Left renal cortex interstitium (tissue), 4 donors: ENCODE measurements at regions not wholly inside any gene's neighbourhood (a gene's known extent, or its start where the extent isn't known, plus 50 kb on each side); places are given as distances from the start of the nearest gene placed in this dataset.
A peak's percentile ranks its signal among the peaks of the same experiment; 100 is the strongest.

Experiments used
- DNase-seq, 4 donors: peaks; one replicate each; pipeline ENCODE4 v3.0.0-alpha.2; 2013; ENCODE audit warnings: low read depth in 4 of 4, low spot score in 2 of 4, missing footprints in 1 of 4

DNA sequence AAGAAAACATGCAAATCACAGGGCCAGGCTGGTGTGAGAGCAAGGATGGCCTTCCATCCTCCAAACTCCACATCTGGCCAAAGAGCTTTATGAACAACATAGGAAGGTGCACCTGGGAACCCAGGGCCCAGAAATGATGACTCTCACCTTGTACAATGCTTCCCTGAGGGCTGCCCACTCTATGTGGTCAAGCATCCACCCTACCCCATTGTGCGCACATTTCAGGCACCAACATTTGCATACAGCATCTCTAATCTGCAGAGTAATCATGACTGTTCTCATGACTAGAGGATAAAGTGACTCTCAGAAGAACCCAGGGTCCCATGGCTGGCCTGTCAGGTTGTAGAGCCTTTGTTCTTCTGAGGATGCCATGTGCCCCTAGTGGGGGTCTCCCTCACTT lies 57.2 kb upstream of the NTF3 start:
- no peak for DNase-seq

DNA sequence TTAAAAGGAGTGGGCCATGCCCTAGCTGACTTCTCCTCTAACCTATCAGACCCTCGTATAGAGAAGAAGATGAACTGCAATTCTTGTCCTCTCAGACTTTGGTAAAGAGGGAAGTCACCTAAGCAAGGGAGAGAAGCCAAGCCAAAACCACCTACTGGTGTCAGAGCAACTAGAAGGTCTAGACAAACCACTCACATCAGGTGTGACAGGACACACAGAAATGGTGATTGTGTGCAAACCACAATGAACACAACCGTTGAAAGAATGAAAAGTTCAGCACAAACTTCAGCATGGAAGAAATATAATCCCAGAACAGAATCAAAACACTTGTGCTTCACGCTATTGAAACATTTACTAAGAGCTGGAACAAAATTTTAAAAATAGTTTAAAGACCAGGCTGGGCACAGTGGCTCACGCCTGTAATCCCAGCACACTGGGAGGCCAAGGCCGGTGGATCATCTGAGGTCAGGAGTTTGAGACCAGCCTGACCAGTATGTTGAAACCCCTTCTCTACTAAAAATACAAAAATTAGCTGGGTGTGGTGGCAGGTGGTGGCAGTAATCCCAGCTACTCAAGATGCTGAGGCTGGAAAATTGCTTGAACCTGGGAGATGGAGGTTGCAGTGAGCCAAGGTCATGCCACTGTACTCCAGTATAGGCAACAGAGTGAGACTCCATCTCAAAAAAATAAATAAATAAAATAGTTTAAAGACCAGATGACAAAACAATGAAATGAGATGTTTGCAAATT lies 56.2 kb upstream of the NTF3 start:
- no peak for DNase-seq

DNA sequence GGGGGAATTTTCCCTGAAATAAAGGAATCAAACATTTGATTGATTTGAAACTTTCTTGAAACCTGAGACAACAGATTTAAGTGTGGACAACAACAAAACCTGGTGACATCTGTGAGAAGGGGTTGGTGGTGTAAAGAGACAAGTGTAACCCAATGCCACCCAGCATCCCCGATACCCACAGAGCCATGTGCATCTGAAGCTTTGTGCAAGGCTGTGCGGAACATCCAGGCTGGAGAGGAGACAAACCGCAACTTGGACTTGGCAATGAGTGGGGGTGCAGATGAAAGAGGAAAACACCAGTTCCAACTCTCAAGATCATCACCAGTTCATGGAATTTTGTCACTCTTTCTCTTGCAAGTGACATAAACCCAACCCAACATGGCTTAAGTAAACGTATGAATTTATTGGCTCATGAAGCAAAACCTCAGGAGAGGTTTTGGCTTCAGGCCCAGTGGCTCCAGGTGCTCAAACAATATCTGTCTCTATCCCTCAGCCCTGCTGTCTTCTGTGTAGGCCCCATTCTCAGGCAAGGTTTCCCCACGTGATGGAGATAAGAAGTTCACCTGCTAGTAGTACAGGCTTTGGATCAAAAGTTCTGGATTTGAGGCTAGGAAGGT lies 55.2 kb upstream of the NTF3 start:
- DNase-seq, result no peak

DNA sequence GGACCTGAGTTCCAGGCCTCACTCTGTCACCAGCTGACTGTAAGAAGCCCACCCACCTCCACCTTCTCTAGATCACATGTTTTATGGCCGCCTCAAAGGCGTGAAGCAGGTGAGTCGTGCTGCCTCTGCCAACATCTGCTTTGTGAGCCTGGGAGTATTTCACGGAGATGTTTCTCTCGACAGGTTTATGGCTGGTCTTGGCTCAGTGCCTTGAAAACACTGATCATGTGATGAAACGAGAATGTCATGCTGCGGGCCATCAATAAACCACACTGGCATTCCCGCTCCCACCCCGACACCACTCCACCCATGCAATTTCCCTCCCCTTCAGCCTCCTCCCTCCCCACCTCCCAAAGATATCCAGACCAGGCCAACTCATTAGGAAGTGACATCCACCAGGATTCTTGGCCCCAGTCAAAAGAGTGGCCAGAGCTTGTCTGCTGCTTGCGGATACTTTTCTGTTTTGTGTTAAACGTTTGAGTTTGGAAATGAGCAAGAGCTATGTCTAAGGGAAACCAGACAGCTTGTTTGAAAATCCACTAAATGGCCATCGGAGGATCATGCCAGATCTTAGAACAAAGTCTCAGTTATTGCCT lies 53.8 kb upstream of the NTF3 start:
- peak in 3 of 4 donors; percentile 63 to 65 (median 65) for DNase-seq

DNA sequence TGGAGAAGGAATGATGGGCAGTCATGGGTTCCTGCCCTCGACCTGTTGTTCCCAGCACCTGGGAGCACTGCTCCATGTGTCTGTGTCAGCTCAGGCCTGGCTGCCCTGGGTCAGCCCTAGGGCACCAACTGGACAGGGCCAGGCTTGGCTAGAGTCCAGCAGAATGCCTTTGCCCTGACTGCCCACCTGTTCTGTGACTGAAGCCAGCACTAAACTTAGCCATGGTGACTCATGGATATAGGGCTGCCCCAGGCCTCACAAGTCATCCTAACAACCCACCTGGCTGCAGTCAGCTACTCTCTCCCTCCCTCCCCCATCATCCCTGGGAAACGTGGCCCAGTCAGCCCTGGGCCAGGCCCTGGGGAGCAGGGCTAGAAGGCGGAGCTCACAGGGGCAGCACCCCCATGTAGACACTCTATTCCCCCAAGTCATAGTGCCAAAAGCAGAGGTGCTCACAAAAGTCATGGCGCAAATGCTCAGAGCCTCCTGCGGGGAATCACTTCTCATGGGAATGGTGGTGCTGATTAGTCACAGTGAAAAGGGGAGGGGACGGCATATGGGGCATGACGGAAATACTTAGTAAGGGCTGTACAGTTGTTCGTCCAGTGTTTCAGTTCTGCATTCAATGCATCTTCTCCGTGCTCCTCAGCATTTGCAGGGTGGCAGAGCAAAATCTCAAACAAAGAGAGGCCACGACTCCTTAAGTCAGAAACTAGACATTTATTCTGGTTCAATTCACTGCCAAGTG lies 52.0 kb upstream of the NTF3 start:
- no peak for DNase-seq
